HL-60 (cell line): ENCODE measurements at regions not wholly inside any gene's neighbourhood (a gene's known extent, or its start where the extent isn't known, plus 50 kb on each side); places are given as distances from the start of the nearest gene placed in this dataset.

ENCODE experiments used
- DNase-seq, 2 experiments: peaks; one replicate each; pipeline ENCODE4 v3.0.0-alpha.2; 2010 to 2020; ENCODE audit warnings: low read depth in 1 of 2, low spot score in 1 of 2
- H3K27ac ChIP-seq: fragments of 250-450 bp; sonication (Bioruptor Pico); replicated peaks from 2 replicates; pipeline ENCODE4 v1.5.1; 2020; ENCODE audit warnings: mild to moderate bottlenecking, moderate library complexity
- H3K27me3 ChIP-seq: fragments of 250-450 bp; sonication (Bioruptor Pico); 2 replicates; pipeline ENCODE4 v1.5.1; 2021; ENCODE audit warnings: mild to moderate bottlenecking, moderate library complexity; ENCODE audit not compliant: insufficient read depth, poor library complexity, severe bottlenecking
- H3K4me3 ChIP-seq: replicated peaks from 2 replicates; pipeline ENCODE4 v1.5.1; 2011; ENCODE audit warnings: mild to moderate bottlenecking, control low read depth, low read length; ENCODE audit not compliant: insufficient read depth
- GABPA ChIP-seq: IDR thresholded peaks from 2 replicates; pipeline ENCODE4 v1.6.1; 2012; ENCODE audit warnings: low read depth
- POLR2AphosphoS5 ChIP-seq: IDR thresholded peaks from 2 replicates; pipeline ENCODE4 v1.6.1; 2012; ENCODE audit warnings: low read depth
- SPI1 ChIP-seq: IDR thresholded peaks from 2 replicates; pipeline ENCODE4 v1.6.1; 2012; ENCODE audit warnings: low read depth, mild to moderate bottlenecking, borderline replicate concordance
- TF ChIP-seq, protein P1 (sequence below): IDR thresholded peaks from one replicate; pipeline ENCODE4 v1.5.1; 2011; ENCODE audit warnings: low read length, control low read depth, inconsistent platforms; ENCODE audit not compliant: insufficient read depth
- TF ChIP-seq, protein P2 (sequence below): IDR thresholded peaks from 2 replicates; pipeline ENCODE4 v1.6.1; 2012; ENCODE audit warnings: low read depth; ENCODE audit not compliant: insufficient replicate concordance

DNA sequence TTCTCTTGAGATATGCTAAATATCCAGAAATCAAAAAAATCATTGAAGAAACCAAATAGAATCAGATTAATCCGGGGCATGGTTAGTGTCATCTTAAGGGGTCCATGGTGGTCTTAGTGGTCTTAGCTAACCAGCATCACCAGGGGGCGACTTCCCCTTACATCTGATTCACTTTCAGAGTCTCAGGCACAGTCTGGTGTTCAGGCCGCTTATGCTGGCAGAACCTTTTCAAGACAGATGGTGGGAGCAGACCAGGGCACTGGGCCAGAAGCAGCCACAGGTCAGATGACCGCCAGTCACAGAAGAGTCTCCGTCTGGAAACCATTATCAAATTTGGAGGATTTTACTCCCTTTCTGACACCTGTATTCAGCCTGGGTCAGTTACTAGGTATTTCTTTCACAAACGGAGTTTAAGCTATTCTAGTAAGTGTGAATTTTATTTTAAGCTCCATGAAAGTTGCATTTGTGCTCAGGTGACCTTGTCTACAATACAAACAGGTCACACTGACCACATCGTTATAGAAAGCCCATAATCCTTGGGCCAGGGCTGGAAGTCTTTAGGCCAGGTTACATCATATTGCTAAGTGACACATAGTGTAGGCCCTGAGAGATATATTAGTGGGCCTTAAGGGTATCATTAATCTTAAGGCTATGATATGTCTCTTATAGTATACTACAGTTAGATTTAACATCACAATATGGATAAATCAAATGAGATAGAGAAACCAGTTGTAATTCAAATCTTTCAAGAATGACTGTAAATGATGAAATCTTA, 365.5 kb downstream of the GBE1 start:
- Histone ChIP-seq H3K27me3 (no peaks in the 10 kb centered on the region), H3K4me3 (no peak overlapping the region), H3K27ac (no peak overlapping the region)
- TF ChIP-seq, protein P1, sequence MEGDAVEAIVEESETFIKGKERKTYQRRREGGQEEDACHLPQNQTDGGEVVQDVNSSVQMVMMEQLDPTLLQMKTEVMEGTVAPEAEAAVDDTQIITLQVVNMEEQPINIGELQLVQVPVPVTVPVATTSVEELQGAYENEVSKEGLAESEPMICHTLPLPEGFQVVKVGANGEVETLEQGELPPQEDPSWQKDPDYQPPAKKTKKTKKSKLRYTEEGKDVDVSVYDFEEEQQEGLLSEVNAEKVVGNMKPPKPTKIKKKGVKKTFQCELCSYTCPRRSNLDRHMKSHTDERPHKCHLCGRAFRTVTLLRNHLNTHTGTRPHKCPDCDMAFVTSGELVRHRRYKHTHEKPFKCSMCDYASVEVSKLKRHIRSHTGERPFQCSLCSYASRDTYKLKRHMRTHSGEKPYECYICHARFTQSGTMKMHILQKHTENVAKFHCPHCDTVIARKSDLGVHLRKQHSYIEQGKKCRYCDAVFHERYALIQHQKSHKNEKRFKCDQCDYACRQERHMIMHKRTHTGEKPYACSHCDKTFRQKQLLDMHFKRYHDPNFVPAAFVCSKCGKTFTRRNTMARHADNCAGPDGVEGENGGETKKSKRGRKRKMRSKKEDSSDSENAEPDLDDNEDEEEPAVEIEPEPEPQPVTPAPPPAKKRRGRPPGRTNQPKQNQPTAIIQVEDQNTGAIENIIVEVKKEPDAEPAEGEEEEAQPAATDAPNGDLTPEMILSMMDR = no peak
- no peak for TF ChIP-seq GABPA
- DNase-seq = no peak

DNA sequence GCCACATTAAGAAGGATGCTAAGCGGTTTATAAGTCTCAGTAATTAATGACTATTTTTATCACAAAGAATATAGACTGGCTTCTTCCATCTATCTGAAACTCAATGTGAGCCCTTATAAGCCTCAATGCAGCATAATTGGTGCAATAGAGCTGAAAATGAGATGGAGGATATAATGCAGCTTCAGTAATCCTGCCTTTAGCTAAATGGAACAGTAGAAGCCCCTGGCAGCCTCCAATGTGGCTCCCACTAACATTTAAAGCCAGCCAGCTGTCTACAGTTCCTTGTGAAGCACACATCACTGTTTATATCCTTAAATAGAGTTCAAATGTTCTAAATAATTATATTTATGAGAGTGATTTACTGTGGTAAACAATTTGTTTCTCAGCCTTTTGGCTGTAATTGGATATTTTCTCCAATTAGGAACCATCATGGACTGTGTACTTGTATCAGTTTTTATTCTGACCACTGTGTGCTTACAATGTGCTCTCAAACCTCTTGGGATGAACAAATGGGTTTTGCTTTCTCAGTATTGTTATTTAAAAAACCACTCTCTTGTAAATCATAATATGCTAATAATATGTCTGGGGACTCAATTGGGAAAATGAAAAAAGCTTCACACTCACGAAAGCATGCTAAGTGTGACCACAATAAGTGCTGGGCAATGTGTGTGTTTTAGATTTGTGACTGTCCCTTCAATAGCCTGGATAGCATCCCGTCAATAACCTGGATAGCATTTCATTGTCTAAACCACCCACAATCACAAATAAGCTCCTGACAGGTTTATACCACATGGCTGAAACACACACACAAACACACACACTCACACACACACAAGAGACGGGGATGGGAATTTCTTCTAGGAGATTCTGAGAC, 366.6 kb downstream of the GBE1 start:
- no peak for DNase-seq
- Histone ChIP-seq H3K27ac (no peak overlapping the region), H3K4me3 (no peak overlapping the region), H3K27me3 (no peaks in the 10 kb centered on the region)
- TF ChIP-seq, protein P1 = no peak
- TF ChIP-seq POLR2AphosphoS5 (no peak), SPI1 (no peak), GABPA (no peak)
- TF ChIP-seq, protein P2, sequence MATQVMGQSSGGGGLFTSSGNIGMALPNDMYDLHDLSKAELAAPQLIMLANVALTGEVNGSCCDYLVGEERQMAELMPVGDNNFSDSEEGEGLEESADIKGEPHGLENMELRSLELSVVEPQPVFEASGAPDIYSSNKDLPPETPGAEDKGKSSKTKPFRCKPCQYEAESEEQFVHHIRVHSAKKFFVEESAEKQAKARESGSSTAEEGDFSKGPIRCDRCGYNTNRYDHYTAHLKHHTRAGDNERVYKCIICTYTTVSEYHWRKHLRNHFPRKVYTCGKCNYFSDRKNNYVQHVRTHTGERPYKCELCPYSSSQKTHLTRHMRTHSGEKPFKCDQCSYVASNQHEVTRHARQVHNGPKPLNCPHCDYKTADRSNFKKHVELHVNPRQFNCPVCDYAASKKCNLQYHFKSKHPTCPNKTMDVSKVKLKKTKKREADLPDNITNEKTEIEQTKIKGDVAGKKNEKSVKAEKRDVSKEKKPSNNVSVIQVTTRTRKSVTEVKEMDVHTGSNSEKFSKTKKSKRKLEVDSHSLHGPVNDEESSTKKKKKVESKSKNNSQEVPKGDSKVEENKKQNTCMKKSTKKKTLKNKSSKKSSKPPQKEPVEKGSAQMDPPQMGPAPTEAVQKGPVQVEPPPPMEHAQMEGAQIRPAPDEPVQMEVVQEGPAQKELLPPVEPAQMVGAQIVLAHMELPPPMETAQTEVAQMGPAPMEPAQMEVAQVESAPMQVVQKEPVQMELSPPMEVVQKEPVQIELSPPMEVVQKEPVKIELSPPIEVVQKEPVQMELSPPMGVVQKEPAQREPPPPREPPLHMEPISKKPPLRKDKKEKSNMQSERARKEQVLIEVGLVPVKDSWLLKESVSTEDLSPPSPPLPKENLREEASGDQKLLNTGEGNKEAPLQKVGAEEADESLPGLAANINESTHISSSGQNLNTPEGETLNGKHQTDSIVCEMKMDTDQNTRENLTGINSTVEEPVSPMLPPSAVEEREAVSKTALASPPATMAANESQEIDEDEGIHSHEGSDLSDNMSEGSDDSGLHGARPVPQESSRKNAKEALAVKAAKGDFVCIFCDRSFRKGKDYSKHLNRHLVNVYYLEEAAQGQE = no peak

DNA sequence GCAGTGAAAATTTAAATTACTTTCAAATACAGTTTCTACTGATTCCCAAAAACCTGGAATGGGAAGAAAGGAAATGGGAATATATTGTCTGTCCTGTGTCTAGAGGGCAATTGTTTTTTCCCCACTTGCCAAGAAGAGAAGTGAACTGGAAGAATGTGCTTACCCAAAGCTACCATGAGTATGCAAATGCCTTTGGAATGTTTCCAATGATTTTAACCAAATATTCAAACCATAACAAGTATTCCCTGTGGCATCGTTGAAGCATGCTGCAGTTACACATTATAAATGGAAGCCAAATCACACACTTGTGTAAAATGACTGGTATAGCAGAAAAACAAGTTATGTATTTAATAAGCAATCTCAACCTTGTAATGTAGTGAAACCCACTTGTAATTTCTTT, 368.2 kb downstream of the GBE1 start:
- Histone ChIP-seq H3K27ac (no peak overlapping the region), H3K4me3 (no peak overlapping the region), H3K27me3 (no peaks in the 10 kb centered on the region)
- DNase-seq = no peak
- no peak for TF ChIP-seq SPI1
- no peak for TF ChIP-seq POLR2AphosphoS5
- TF ChIP-seq GABPA = no peak
- TF ChIP-seq, protein P1 = no peak

DNA sequence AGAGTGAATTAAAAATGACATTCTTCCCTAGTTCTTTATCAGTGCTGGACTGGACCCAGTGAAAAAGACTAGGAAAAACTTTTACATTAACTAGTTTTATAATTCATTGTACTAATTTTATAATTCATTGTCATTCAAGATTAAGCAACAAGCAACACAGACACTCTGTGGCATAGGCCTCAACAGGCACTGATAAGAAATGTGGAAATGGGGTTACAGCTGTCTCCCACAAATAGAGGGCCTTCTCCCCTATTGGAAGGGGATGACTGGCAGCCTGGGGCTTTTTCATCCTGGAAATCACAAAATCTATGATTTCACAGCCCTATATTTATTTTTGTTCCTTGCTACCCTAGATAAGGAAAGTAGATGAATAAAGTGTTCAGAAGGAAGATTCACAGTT, 370.6 kb downstream of the GBE1 start:
- no peak for DNase-seq
- H3K27me3 ChIP-seq = no peaks in the 10 kb centered on the region
- TF ChIP-seq POLR2AphosphoS5 (no peak), GABPA (no peak), SPI1 (no peak)
- TF ChIP-seq, protein P1 = no peak
- TF ChIP-seq, protein P2 = no peak
- no peak overlapping the region for H3K4me3 ChIP-seq
- H3K27ac ChIP-seq = no peak overlapping the region
